DOHH2 (cell line): ENCODE measurements at regions not wholly inside any gene's neighbourhood (a gene's known extent, or its start where the extent isn't known, plus 50 kb on each side); places are given as distances from the start of the nearest gene placed in this dataset.

Source experiments
- H3F3A ChIP-seq: fragments of 200-600 bp; sonication (generic), shearing (Covaris generic); 2 replicates; pipeline ENCODE4 v1.6.0; 2016; ENCODE audit warnings: antibody characterized with exemption, mild to moderate bottlenecking; ENCODE audit not compliant: control insufficient read depth, insufficient read depth
- H3K27ac ChIP-seq: fragments of 200-600 bp; sonication (generic); 2 replicates; pipeline ENCODE4 v1.5.1; 2014; ENCODE audit warnings: low read depth, mild to moderate bottlenecking, low read length, moderate library complexity
- H3K27me3 ChIP-seq: fragments of 200-600 bp; sonication (generic); 2 replicates; pipeline ENCODE4 v1.6.1; 2014; ENCODE audit warnings: mild to moderate bottlenecking, low read length, mixed read lengths; ENCODE audit not compliant: control insufficient read depth
- H3K36me3 ChIP-seq: fragments of 200-600 bp; sonication (generic); 2 replicates; pipeline ENCODE4 v1.6.1; 2014; ENCODE audit warnings: mild to moderate bottlenecking, low read length, moderate library complexity, mixed read lengths; ENCODE audit not compliant: control insufficient read depth
- H3K4me1 ChIP-seq: fragments of 200-600 bp; sonication (generic); 2 replicates; pipeline ENCODE4 v1.6.1; 2014; ENCODE audit warnings: mild to moderate bottlenecking, low read length, mixed read lengths; ENCODE audit not compliant: control insufficient read depth
- H3K4me2 ChIP-seq: fragments of 200-600 bp; sonication (generic); 2 replicates; pipeline ENCODE4 v1.6.0; 2014; ENCODE audit warnings: mild to moderate bottlenecking, low read length, moderate library complexity
- H3K4me3 ChIP-seq: fragments of 200-600 bp; sonication (generic); 2 replicates; pipeline ENCODE4 v1.5.1; 2014; ENCODE audit warnings: mild to moderate bottlenecking, low read length, mixed read lengths
- H3K79me2 ChIP-seq: fragments of 200-600 bp; sonication (generic); 2 replicates; pipeline ENCODE4 v1.6.1; 2014; ENCODE audit warnings: mild to moderate bottlenecking, low read length, mixed read lengths; ENCODE audit not compliant: control insufficient read depth
- H3K9me2 ChIP-seq: fragments of 200-600 bp; sonication (generic); replicated peaks from 2 replicates; pipeline ENCODE4 v1.6.1; 2014; ENCODE audit warnings: mild to moderate bottlenecking, low read length, mixed read lengths; ENCODE audit not compliant: control insufficient read depth
- H3K9me3 ChIP-seq: fragments of 200-600 bp; sonication (generic); 2 replicates; pipeline ENCODE4 v1.6.1; 2014; ENCODE audit warnings: antibody characterized with exemption, low read length, mixed read lengths; ENCODE audit not compliant: control insufficient read depth, insufficient read depth
- H4K20me1 ChIP-seq: fragments of 200-600 bp; sonication (generic); 2 replicates; pipeline ENCODE4 v1.6.0; 2014; ENCODE audit warnings: low read depth, mild to moderate bottlenecking, antibody characterized with exemption, low read length, moderate library complexity; ENCODE audit not compliant: control insufficient read depth, insufficient read depth
- EZH2phosphoT487 ChIP-seq: fragments of 200-600 bp; sonication (generic); IDR thresholded peaks from 2 replicates; pipeline ENCODE4 v1.6.1; 2017; ENCODE audit warnings: borderline replicate concordance, mild to moderate bottlenecking, antibody characterized with exemption, low read length, moderate library complexity, mixed read lengths
- TF ChIP-seq, protein P1 (sequence below): fragments of 200-600 bp; sonication (generic); IDR thresholded peaks from one replicate; pipeline ENCODE4 v1.5.1; 2014; ENCODE audit warnings: antibody characterized with exemption, mild to moderate bottlenecking, low read depth, low read length; ENCODE audit not compliant: poor library complexity, severe bottlenecking

DNA sequence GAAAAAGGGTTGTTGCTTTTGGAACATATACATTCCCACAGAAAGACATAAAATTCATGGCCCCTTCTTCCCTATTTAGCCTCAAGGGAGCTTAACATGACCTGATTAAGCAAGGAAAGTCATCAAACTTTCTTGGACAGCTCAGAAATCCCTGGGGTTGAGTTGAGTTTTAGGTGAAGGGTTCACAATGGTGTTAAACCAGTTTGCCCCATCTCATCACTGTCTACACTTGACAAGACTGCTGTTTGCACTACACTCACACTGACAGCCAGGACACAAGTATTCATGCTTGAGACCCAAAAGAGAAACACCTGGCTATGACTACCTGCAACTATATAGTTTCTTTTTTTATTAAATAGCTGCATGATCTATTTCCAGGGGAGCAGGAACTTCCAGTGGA is 209.8 kb upstream of the TMEM45B start:
- TF ChIP-seq, protein P1, sequence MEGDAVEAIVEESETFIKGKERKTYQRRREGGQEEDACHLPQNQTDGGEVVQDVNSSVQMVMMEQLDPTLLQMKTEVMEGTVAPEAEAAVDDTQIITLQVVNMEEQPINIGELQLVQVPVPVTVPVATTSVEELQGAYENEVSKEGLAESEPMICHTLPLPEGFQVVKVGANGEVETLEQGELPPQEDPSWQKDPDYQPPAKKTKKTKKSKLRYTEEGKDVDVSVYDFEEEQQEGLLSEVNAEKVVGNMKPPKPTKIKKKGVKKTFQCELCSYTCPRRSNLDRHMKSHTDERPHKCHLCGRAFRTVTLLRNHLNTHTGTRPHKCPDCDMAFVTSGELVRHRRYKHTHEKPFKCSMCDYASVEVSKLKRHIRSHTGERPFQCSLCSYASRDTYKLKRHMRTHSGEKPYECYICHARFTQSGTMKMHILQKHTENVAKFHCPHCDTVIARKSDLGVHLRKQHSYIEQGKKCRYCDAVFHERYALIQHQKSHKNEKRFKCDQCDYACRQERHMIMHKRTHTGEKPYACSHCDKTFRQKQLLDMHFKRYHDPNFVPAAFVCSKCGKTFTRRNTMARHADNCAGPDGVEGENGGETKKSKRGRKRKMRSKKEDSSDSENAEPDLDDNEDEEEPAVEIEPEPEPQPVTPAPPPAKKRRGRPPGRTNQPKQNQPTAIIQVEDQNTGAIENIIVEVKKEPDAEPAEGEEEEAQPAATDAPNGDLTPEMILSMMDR = no peak
- no peak for TF ChIP-seq EZH2phosphoT487
- no peaks in the 10 kb centered on the region for H3K36me3 ChIP-seq

GRCh38 chr11:129608711-129609110 is 206.9 kb upstream of the TMEM45B start:
- Histone ChIP-seq H3K4me2 (no peak overlapping the region), H3K9me3 (no peaks in the 10 kb centered on the region), H3K27me3 (no peaks in the 10 kb centered on the region), H3K9me2 (no peaks in the 10 kb centered on the region), H3K79me2 (no peaks in the 10 kb centered on the region), H3K4me1 (no peaks in the 10 kb centered on the region), H3K36me3 (no peaks in the 10 kb centered on the region), H3K4me3 (no peak overlapping the region), H3F3A (no peaks in the 10 kb centered on the region), H4K20me1 (no peaks in the 10 kb centered on the region), H3K27ac (no peak overlapping the region)
- no peak for TF ChIP-seq EZH2phosphoT487
- TF ChIP-seq, protein P1 = no peak

More for the DNA sequence above, 209.8 kb upstream of the TMEM45B start:
- Histone ChIP-seq H4K20me1 (no peaks in the 10 kb centered on the region), H3K79me2 (no peaks in the 10 kb centered on the region), H3K27me3 (no peaks in the 10 kb centered on the region), H3K4me1 (no peaks in the 10 kb centered on the region), H3K4me2 (no peak overlapping the region), H3K9me2 (no peaks in the 10 kb centered on the region), H3F3A (no peaks in the 10 kb centered on the region), H3K27ac (no peak overlapping the region), H3K9me3 (no peaks in the 10 kb centered on the region), H3K4me3 (no peak overlapping the region)

- H3K4me3 ChIP-seq = no peak overlapping the region
- H3K9me2 ChIP-seq = no peaks in the 10 kb centered on the region
- no peak overlapping the region for H3K4me2 ChIP-seq
- no peaks in the 10 kb centered on the region for H3F3A ChIP-seq
- no peaks in the 10 kb centered on the region for H3K4me1 ChIP-seq
- no peaks in the 10 kb centered on the region for H4K20me1 ChIP-seq
- no peak for TF ChIP-seq EZH2phosphoT487
- TF ChIP-seq, protein P1 = no peak
- no peaks in the 10 kb centered on the region for H3K27me3 ChIP-seq
- no peak overlapping the region for H3K27ac ChIP-seq
- no peaks in the 10 kb centered on the region for H3K36me3 ChIP-seq
- no peaks in the 10 kb centered on the region for H3K9me3 ChIP-seq
- H3K79me2 ChIP-seq = no peaks in the 10 kb centered on the region
These were observed 205.5 kb upstream of the TMEM45B start for GRCh38 chr11:129610125-129610524.

DNA sequence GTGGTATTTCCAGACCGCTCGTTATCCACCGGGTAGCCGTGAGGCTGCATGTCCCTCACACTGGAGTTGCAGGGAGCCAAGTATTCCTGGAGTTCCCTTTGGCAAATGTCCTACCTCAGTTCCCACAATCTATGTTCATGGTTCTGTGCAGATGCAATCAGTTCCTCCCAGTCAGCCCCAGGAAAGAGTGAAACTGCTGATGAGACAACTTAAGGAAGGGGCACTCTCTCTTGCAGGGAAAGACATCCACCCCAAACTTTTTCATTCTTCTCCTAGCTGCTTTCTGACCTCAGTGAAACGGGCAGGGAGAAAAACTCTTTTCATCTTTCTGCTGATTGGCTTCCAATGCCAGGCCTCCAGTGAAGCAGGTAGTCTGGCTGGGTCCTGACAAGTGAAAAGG is 205.1 kb upstream of the TMEM45B start:
- TF ChIP-seq EZH2phosphoT487 = no peak
- TF ChIP-seq, protein P1 = no peak
- H3F3A ChIP-seq = no peaks in the 10 kb centered on the region

More for the DNA sequence above, 205.1 kb upstream of the TMEM45B start:
- no peak overlapping the region for H3K27ac ChIP-seq
- H3K9me2 ChIP-seq = no peaks in the 10 kb centered on the region
- H3K4me3 ChIP-seq = no peak overlapping the region
- no peaks in the 10 kb centered on the region for H3K9me3 ChIP-seq
- H3K79me2 ChIP-seq = no peaks in the 10 kb centered on the region
- H4K20me1 ChIP-seq = no peaks in the 10 kb centered on the region
- H3K4me1 ChIP-seq = no peaks in the 10 kb centered on the region
- H3K27me3 ChIP-seq = no peaks in the 10 kb centered on the region
- no peaks in the 10 kb centered on the region for H3K36me3 ChIP-seq
- no peak overlapping the region for H3K4me2 ChIP-seq
